ENCODE measurements at regions not wholly inside any gene's neighbourhood (a gene's known extent, or its start where the extent isn't known, plus 50 kb on each side); places are given as distances from the start of the nearest gene placed in this dataset.
A peak's percentile ranks its signal among the peaks of the same experiment; 100 is the strongest.
"Not testable (repeated sequence)": the region's sequence is repeated elsewhere in the genome, so short reads cannot be mapped to it uniquely, and the experiment has no call there.

- DNase-seq = not testable (repeated sequence)
Observed at GRCh38 chr3:159397683-159398082, 591.0 kb upstream of the IL12A start.

- no peak for DNase-seq
Observed at GRCh38 chr3:159401069-159401468, 587.6 kb upstream of the IL12A start.

- DNase-seq = not testable (repeated sequence)
Observed at GRCh38 chr3:159409711-159410110, 578.9 kb upstream of the IL12A start.

- no peak for DNase-seq
Observed at GRCh38 chr3:159413319-159413718, 575.3 kb upstream of the IL12A start.

GRCh38 chr3:159416856-159417255, 571.8 kb upstream of the IL12A start:
- DNase-seq = no peak

- DNase-seq = no peak
Observed at GRCh38 chr3:159417761-159418160, 570.9 kb upstream of the IL12A start.

GRCh38 chr3:159418571-159419526, 569.8 kb upstream of the IL12A start:
- peak; percentile 54 for DNase-seq

GRCh38 chr3:159429702-159430101, 558.9 kb upstream of the IL12A start:
- no peak for DNase-seq

- peak; percentile 20 for DNase-seq
Observed at GRCh38 chr3:159432682-159433340, 555.8 kb upstream of the IL12A start.

GRCh38 chr3:159439346-159439745, 549.3 kb upstream of the IL12A start:
- no peak for DNase-seq

GRCh38 chr3:159441279-159441678, 547.4 kb upstream of the IL12A start:
- no peak for DNase-seq

GRCh38 chr3:159443266-159443665, 545.4 kb upstream of the IL12A start:
- DNase-seq = no peak

- DNase-seq = peak; percentile 55
Observed at GRCh38 chr3:159447841-159448240, 540.8 kb upstream of the IL12A start.

- no peak for DNase-seq
Observed at GRCh38 chr3:159448902-159449301, 539.7 kb upstream of the IL12A start.

GRCh38 chr3:159451067-159451466, 537.6 kb upstream of the IL12A start:
- DNase-seq = no peak

GRCh38 chr3:159451482-159451881, 537.2 kb upstream of the IL12A start:
- DNase-seq = no peak

- no peak for DNase-seq
Observed at GRCh38 chr3:159453036-159453435, 535.6 kb upstream of the IL12A start.

GRCh38 chr3:159453945-159454344, 534.7 kb upstream of the IL12A start:
- DNase-seq = no peak

- DNase-seq = no peak
Observed at GRCh38 chr3:159455741-159456181, 532.9 kb upstream of the IL12A start.

GRCh38 chr3:159458010-159458409, 530.6 kb upstream of the IL12A start:
- DNase-seq = peak; percentile 18

- no peak for DNase-seq
Observed at GRCh38 chr3:159458982-159459381, 529.7 kb upstream of the IL12A start.

- DNase-seq = no peak
Observed at GRCh38 chr3:159472611-159473010, 516.0 kb upstream of the IL12A start.

- DNase-seq = no peak
Observed at GRCh38 chr3:159473206-159473605, 515.4 kb upstream of the IL12A start.

GRCh38 chr3:159480046-159480445, 508.6 kb upstream of the IL12A start:
- DNase-seq = no peak

Measured in dermis blood vessel endothelial cell (primary cell).